ENCODE measurements at regions not wholly inside any gene's neighbourhood (a gene's known extent, or its start where the extent isn't known, plus 50 kb on each side); places are given as distances from the start of the nearest gene placed in this dataset.

DNA sequence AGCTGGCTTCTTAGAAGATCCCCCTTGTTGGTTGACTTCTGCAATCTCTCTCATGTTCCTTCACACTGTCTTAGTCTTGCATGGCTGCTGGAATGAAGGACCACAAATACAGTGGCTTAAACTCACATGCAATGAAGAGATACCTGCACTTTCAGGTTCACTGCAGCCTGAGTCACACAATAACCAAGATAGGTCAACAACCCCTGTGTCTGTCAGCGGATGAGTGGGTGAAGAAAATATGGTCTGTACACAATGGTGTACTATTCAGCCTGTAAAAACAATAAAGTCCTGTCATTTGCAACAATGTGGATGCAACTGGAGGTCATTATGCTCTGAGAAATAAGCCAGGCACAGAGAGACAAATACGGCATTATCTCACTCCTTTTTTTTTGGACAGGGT lies 373.8 kb upstream of the AMELY start (continued):
- TF ChIP-seq MAFK (IDR thresholded peaks at IDR 0.05; ENCODE audit: low read depth, low read length) (no peak), CHD7 (IDR thresholded peaks at IDR 0.05; ENCODE audit: insufficient replicate concordance, low read length) (no peak)

All from H1 (cell line).